Activated CD4-positive, alpha-beta T cell treated with anti-CD3 and anti-CD28 coated beads, Interleukin-2, amount 50 U/mL, for 24 hours (primary cell): ENCODE measurements at regions not wholly inside any gene's neighbourhood (a gene's known extent, or its start where the extent isn't known, plus 50 kb on each side); places are given as distances from the start of the nearest gene placed in this dataset.
"Not testable (repeated sequence)": the region's sequence is repeated elsewhere in the genome, so short reads cannot be mapped to it uniquely, and the experiment has no call there.

Experiments
- DNase-seq, 2 donors: peaks; one replicate each; pipeline ENCODE4 v3.0.0-alpha.2; 2020; ENCODE audit warnings: low read depth in 1 of 2, low spot score in 1 of 2

GRCh38 chr18:57954935-57955334 is 89.1 kb upstream of the NEDD4L start:
- DNase-seq: no peak

GRCh38 chr18:57953883-57954282 is 90.1 kb upstream of the NEDD4L start:
- no peak for DNase-seq

GRCh38 chr18:57951999-57952774 is 91.8 kb upstream of the NEDD4L start:
- no peak for DNase-seq

- no peak for DNase-seq
Observed at GRCh38 chr18:57951117-57951796, 92.8 kb upstream of the NEDD4L start.

GRCh38 chr18:57950542-57950941 is 93.5 kb upstream of the NEDD4L start:
- DNase-seq: no peak

- not testable (repeated sequence) for DNase-seq
Observed at GRCh38 chr18:57949335-57949734, 94.7 kb upstream of the NEDD4L start.

- no peak for DNase-seq
Observed at GRCh38 chr18:57947117-57947516, 96.9 kb upstream of the NEDD4L start.

GRCh38 chr18:57943723-57944122 is 100.3 kb upstream of the NEDD4L start:
- DNase-seq: no peak

- no peak for DNase-seq
Observed at GRCh38 chr18:57942493-57942892, 101.5 kb upstream of the NEDD4L start.

- DNase-seq: no peak
Observed at GRCh38 chr18:57941841-57942489, 102.1 kb upstream of the NEDD4L start.

- DNase-seq: no peak
Observed at GRCh38 chr18:57940166-57940660, 103.8 kb upstream of the NEDD4L start.

GRCh38 chr18:57934375-57934774 is 109.7 kb upstream of the NEDD4L start:
- DNase-seq: not testable (repeated sequence)

- no peak for DNase-seq
Observed at GRCh38 chr18:57931038-57931437, 113.0 kb upstream of the NEDD4L start.

GRCh38 chr18:57930476-57930875 is 113.5 kb upstream of the NEDD4L start:
- no peak for DNase-seq

- DNase-seq: no peak
Observed at GRCh38 chr18:57929922-57930321, 114.1 kb upstream of the NEDD4L start.

GRCh38 chr18:57928466-57928865 is 115.6 kb upstream of the NEDD4L start:
- DNase-seq: no peak

GRCh38 chr18:57927511-57927910 is 116.5 kb upstream of the NEDD4L start:
- DNase-seq: no peak

- no peak for DNase-seq
Observed at GRCh38 chr18:57925706-57926105, 118.3 kb upstream of the NEDD4L start.

- no peak for DNase-seq
Observed at GRCh38 chr18:57923611-57924010, 120.4 kb upstream of the NEDD4L start.

- DNase-seq: no peak
Observed at GRCh38 chr18:57922885-57923284, 119.8 kb upstream of the ATP8B1 start.

- no peak for DNase-seq
Observed at GRCh38 chr18:57921708-57922107, 118.6 kb upstream of the ATP8B1 start.

GRCh38 chr18:57920036-57920435 is 116.9 kb upstream of the ATP8B1 start:
- no peak for DNase-seq
